Lower leg skin (tissue), 3 donors: ENCODE measurements at regions not wholly inside any gene's neighbourhood (a gene's known extent, or its start where the extent isn't known, plus 50 kb on each side); places are given as distances from the start of the nearest gene placed in this dataset.

Experiments used
- POLR2A ChIP-seq, 2 donors: fragments of 450-650 bp; IDR thresholded peaks; one replicate each; pipeline ENCODE4 v1.6.1; 2016 to 2017; ENCODE audit warnings: antibody characterized with exemption in 2 of 2, mild to moderate bottlenecking in 1 of 2, moderate library complexity in 1 of 2
- TF ChIP-seq, protein P1 (sequence below), 3 donors: fragments of 450-650 bp; IDR thresholded peaks; one replicate each; pipeline ENCODE4 v1.5.1; 2016; ENCODE audit warnings: antibody characterized with exemption in 3 of 3, mild to moderate bottlenecking in 3 of 3, moderate library complexity in 2 of 3

DNA sequence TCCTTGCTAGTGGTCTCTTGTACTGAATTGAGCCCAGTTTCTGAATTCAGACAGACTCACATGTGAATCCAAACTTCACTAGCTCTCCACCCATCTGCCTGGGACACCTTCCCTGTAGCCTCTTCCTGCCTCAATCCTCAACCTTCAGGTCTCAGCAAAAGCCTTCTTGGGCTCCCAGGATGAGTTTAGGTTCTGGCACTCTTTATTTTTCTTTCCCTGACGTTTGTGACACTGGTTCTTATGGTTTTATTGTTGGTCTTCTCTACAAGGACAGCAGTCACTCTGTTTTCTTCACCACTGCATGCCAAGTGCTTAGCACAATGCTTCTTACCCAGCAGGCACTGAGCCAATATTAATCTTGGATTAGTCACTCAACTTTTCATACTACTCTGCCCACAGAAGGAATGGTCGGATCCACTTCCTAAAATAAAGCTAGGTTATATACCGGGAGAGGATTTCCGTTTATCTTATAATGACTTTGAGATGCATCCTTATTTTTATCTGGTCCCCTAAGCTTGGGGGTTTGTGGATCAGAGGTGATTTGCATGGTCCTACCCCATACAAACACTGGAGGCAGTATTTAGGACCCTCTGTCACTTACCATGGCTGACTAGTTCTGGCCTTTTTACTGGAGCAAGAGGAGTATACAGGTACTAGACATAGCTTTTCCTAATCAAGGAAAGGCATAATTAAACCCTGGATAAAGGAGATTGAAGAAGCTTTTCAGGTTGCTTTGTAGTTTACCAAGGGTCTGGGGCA lies 186.3 kb downstream of the MYCN start:
- TF ChIP-seq POLR2A (IDR thresholded peaks at IDR 0.05) = no peak
- TF ChIP-seq, protein P1, sequence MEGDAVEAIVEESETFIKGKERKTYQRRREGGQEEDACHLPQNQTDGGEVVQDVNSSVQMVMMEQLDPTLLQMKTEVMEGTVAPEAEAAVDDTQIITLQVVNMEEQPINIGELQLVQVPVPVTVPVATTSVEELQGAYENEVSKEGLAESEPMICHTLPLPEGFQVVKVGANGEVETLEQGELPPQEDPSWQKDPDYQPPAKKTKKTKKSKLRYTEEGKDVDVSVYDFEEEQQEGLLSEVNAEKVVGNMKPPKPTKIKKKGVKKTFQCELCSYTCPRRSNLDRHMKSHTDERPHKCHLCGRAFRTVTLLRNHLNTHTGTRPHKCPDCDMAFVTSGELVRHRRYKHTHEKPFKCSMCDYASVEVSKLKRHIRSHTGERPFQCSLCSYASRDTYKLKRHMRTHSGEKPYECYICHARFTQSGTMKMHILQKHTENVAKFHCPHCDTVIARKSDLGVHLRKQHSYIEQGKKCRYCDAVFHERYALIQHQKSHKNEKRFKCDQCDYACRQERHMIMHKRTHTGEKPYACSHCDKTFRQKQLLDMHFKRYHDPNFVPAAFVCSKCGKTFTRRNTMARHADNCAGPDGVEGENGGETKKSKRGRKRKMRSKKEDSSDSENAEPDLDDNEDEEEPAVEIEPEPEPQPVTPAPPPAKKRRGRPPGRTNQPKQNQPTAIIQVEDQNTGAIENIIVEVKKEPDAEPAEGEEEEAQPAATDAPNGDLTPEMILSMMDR (IDR thresholded peaks at IDR 0.05) = no peak
